Hematopoietic multipotent progenitor cell treated with erythropoietin and hydrocortisone succinate and interleukin-3 and kit ligand, for 15 days (in vitro differentiated cells): ENCODE measurements at regions not wholly inside any gene's neighbourhood (a gene's known extent, or its start where the extent isn't known, plus 50 kb on each side); places are given as distances from the start of the nearest gene placed in this dataset.

Experiments
- DNase-seq: peaks from one replicate; pipeline ENCODE4 v3.0.0-alpha.2; 2015; ENCODE audit warnings: low spot score

DNA sequence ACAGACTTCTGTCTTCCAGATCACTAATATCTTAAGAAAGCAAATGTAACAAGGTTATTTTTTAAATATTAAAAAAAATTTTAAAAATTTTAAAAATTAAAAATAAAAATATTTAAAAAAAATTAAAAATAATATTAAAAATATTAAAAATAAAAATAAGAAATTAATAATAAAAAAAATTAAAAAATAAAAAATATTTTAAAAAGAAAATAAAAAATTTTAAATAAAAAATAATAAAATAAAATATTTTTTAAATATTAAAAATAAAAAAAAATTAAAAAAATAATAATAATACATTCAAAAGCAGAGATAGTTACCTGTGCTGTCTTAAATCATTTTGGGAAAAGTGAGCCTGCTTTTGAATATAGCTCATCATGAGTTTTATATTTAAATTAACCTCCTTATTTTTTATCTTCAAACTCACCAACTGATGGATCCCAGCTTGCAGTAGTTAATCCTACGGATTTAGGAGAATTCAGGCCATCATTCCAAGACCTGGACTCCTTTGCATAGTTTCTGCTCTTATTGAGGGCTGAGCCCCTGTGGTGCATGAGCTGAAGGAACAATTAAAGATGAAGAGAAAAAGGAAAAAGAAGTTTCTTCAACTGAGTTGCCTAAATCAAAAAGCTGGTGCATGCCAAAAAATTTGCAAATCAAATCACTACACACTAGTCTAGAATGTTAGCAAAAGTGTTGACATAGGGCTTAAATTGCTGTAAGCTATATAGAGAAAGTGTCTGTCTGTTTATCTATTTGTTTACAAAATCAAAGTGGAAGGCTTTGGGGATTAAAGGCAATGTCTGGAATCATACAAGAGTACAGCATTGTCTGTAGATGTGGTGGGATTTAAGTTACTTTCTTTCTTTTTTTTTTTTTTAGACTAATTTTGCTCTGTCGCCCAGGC lies 50.5 kb upstream of the ZNF438 start:
- no peak for DNase-seq

DNA sequence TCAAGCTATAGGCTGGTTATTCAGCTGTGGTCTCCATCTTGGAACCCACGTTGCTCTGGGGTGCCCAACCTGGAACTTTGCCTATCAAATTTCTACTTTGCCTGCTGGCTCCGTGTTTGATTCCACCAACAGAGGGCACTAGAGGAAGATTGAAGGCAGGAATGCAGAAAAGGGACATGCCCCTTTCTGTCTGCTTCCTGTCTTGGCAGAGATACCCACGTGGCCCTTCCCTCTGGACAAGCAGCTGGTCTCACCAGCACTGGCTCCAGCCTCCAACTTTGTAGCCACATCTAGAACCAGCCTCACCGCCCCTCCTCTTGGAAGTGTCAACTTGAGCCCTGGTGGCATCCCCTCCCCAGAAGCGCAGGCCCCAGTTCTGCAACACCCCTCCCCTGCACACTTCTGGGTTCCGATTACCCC lies 52.1 kb upstream of the ZNF438 start:
- DNase-seq, result peak; percentile 37

DNA sequence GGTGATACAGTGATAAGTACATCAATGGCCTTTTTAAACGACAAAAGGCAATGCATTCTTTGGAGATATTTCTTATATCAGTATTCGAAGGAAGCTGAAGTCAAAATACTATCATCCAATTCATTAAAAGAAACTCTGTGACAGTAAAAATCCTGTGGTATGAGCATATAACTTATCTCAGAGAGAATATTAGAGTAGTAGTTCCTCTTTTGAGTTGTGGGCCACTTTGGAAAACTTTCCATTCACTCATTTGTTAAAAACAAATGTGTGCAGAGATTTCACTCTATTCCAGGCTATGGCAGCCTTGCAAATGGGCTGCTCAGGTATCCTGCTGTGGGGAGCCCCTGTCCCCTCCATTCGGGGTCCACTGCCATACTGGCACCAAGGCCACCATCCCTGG lies 55.3 kb upstream of the ZNF438 start:
- no peak for DNase-seq

DNA sequence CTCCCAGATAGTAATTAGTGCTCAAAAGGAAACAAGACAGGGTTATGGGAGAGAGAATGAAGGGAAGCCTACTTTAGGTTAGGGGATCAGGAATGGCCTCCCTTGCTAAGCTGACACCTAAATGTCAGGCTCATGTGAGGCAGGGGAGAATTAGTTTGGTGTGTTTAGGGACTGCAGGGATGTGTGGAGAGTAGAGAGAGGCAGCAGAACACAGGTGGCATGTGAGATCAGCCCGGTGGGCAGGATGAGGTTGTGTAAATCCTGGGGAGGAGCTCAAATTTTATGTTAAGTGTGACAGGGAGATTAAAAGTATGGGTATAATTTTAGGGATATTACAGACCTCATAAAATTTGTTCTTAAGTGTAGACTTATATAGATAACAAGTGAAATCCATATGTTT lies 56.2 kb upstream of the ZNF438 start:
- DNase-seq, result no peak

DNA sequence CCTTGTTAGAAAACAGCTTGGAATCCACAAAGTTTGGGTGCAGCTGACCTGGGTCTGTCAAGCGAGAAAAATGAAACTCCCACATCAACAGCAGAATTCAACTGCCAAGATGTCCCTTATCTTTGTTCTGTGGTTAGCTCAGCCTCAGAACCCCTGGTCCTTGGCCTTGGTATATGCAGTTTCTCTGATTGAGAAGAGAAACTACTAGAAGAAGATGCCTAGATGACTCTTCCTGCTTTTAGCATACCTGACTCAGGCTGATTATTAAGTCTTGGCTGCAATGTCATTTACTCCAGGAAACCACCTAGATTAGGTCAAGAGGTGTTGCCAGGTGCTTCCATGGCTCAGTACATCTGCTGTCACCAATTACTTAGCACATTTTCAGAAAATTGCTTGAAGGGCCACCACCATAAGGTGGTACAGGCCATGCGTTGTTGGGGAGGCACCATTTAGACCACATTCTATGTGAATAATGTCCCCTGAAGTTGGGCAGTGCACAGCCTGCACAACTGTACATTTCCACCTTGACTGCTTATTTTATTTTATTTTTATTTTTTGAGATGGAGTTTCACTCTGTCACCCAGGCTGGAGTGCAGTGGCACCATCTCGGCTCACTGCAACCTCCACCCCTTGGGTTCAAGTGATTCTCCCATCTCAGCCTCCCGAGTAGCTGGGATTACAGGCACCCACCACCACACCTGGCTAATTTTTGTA lies 59.4 kb upstream of the ZNF438 start:
- DNase-seq, result no peak

DNA sequence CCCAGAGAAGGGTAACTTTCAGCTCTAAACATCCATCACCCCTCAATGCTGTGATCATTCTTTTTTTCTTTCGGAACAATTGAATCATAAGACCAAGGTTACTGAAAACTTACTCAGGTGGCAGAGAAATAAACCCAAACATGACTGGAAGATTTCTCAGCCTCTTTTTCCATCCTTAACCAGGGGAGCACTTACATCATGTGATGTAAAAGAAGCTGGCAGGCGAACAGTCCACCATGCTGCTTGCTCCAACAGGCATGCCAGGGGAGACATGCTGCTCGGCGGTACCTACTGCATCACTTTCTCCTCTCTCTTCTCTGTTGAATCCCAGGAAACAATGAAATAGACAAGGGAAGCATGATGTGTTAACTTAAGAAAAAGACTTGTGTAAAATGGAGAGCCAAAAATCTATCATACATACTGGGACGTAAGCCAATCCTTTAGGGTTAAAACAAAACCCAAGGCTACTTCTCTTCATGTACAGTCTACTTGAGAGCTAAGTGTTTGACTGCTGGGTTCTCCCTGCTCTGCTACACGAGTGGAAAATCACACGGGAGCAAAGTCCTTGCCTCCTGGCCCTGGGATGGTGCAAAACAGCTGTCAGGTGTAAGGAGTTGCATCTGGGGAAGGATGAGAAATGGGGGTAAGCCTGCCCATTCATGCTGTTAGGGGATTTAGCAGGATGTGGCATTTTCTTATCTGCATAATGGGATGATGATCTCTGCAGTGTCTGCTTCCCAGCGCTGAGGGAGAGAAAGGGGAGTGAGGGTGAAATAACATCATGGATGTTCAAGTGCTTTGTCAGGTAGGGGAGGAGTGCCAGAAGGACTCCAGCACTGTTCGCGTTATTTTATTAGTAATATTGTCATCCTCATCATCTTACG lies 64.3 kb upstream of the ZNF438 start:
- DNase-seq, result no peak

DNA sequence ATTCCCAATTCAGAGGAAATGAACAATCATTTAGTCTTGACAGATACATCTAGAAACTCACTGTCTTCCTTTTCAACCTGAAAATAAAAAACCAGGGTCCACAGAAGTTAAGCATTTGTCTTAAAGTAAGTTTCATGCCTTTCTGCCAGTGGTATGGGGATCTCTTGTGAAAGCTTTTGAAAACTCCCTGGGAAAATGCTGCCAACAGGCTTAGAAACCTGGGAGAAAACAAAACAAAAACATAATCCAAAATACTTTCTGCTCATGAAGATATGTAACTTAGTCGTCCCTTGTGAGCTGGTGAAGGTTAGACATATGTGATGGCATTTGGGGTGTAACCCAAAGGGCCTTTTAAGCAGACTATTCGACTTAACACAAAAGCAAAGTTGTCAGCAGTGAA lies 66.4 kb upstream of the ZNF438 start:
- no peak for DNase-seq

DNA sequence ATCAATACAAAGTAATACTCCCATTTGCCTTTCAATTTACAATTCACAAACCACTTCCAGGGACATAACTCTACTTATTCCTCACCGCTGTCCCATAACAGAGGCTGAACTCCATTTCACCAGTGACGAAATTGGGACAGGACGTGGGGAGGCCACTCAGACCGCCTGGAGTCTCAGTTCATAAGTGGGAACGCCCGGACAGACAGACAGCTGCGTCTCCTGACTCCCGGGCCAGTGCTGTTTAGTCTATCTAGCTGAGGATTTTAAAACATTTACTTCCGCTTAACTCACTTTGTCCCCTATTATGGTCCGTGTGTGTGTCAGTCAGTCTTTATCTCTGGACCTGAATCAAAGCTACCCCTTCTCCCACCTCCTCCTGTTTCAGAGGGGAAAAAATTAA lies 67.4 kb upstream of the ZNF438 start:
- DNase-seq, result no peak

DNA sequence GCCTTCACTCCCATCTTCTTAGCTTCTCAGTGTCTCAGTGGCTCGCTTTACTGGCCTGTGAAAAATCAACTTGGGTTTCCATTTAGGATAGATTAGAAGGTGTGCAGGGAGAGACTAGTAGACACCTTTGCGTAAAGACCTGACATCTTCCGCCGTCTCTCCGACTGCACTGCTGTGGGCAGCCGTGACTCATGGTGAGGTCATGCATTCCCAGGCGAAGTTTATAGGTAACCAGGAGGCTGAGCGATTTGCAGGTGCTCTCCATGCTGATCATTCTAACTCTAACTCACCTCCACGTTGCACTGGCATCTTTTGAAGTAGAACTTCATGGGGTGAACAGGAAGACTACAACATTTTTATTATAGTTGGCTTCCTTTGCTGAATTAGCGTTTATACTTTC lies 68.0 kb upstream of the ZNF438 start:
- DNase-seq, result no peak

DNA sequence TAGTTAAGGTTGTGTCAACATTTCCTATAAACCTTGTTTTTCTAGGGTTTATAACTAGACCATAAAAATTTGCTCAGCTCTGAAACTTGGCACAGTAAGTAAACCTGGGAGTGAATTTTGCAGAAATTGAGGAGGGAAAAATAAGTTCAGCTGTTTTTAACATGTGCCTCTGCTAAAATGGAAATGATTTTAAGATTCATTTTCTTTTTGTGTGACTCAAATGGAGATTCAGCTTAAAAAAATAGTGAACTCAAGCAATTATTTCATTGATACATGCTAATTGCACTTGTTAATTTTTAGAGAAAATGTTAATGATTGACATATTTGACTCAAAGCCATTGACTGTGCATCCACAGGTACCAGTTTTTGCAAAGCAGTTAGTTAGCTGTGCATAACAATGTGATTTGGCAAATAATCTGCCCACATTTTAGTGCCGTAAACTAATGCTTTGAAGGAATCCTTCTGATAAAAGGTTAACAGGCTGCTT lies 68.5 kb upstream of the ZNF438 start:
- no peak for DNase-seq

DNA sequence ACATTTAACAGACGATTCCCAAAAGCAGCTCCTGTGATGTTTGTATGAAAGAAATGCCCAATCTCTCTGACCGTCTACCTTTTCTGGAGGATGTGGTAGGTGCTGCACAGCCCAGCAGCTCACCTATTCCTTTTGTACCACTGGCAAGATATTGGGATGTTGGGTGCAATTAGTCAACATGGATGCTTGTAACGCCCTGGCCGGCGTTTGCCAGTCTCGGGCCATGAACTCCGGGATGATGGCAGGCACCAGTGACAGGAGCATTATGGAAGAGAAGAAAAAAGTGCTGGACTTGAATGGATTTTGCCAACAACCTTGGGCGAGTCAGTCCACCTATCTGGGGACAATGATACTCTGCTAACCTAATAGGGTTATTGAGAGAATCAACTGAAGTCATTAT lies 69.0 kb upstream of the ZNF438 start:
- DNase-seq, result no peak

DNA sequence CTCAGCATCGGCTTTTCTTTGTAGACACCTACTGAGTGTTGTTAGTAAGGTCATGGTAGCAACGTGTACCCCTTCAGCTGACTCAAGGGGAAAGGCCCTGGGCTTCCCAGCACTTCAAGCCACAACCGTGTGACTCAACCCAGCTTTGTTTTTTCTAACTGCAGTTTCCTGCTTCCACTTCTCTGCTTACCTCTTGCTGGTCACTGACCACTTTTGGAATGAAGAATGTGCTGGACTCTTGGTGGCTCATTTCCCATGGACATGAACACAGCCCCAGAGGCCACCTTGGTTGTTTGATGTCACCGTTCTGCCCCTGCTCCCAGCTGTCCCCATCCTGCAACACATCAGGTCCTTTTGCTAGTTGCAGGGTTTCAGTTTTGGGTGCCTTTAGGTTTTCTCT lies 69.5 kb upstream of the ZNF438 start:
- DNase-seq, result no peak

DNA sequence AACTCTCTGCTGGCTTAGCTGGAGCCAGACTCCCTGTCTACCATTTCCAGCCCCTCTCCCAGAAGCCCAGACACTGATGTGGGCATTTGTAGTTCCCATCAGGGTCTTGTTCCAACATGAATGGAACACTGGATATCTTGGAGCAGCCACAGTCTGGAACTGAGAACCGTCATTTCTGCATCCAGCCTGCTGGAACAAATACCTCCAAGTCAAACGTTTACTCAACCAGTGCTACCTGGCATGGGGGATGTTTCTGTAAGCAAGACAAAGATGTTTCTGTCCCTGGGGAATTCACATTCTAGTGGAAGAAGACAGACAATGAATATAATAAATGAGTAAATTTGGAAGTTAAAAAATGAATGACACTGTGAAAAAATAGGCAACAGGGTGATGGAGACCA lies 70.8 kb upstream of the ZNF438 start:
- DNase-seq, result no peak

DNA sequence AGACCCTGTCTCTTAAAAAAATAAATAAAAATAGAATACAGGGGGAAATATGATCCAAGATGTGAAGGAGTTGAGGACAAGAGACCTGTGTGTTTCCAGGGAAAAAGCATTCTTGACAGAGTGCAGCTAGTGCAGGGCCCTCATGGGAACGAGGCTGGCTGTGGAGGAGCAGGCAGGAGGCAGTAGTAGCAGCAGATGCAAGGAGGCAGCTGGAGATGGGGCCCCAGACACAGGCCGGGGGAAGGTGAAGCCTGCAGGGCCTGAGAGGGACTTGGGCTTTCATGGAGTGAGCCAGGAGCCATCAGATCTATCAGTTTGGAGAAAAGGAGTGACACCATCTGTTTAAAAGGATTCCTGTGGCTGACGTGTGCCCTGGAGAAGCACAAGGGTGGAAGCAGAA lies 71.4 kb upstream of the ZNF438 start:
- DNase-seq, result no peak

DNA sequence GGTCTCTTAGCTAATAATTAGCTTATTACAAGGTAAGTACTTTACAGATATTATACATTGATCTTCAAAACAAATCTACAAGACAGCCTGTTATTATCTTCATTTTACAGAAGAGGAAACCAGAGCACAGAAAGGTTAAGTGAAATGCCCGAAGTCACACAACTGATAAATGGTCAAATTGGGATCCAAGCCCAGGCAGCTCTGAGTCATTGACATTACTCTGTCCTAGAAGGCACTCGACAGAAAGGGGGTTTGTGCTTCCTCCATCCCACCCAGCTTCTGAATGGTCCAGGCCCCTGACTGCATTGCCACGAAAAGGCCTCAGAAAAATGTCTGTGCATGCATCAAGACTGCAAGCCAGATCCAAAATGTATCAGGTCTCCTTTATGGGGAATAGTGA lies 81.3 kb upstream of the ZNF438 start:
- no peak for DNase-seq

DNA sequence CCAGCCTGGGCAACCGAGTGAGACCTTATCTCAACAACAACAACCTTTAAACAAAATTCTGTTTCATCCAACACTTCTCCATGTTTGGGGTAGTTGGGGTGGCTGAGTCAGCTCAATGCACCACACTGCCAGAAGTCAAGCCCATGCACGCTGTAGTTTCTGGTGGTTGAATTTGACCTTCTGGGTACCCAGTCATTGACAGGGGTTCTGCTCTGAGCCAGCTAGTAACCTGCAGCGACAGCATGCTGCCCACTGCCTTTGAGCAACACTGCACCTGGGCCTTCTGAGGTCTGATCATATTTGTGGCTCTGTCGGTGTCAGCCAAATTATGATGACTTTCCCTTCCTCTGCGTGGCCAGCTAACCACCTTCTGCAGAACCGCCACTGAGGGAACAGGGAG lies 84.6 kb upstream of the ZNF438 start:
- DNase-seq, result no peak

DNA sequence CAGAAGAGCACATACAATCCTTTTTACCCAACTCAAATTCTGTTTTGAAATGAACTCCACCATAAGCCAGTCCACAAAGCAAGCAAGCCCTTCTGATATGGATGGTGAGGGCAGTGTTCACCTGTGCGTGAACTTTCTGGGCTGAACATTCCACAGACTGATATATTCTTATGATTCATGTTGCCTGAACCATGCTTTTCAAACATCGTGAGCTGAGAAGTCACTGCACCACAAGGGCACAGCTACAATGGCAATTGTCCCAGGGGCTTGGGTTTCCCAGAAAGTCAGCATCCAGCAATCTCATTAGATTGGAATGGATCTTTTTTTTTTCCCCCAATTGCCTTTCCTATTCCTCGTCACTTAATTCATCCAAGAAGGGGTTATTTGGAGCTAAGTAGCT lies 86.9 kb upstream of the ZNF438 start:
- DNase-seq, result no peak

DNA sequence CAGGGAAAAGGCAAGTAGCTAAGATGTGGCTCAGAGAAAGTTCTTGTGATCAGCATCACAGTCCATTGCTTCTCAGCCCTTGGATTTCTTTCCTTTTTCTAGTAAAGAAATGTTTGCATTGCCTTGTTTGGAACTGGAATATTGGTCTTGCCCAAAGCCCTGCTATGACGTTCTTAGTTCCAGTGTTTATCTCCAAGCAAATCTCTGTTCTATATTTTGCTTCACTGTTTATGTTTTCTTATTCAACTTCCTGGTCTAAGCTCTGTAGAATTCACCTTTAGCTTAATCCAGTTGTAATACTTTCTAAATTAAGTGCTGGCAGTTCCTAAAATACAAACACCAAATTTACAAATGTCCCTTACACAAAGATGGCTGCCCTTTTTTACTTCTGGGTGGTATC lies 88.7 kb upstream of the ZNF438 start:
- DNase-seq, result no peak

DNA sequence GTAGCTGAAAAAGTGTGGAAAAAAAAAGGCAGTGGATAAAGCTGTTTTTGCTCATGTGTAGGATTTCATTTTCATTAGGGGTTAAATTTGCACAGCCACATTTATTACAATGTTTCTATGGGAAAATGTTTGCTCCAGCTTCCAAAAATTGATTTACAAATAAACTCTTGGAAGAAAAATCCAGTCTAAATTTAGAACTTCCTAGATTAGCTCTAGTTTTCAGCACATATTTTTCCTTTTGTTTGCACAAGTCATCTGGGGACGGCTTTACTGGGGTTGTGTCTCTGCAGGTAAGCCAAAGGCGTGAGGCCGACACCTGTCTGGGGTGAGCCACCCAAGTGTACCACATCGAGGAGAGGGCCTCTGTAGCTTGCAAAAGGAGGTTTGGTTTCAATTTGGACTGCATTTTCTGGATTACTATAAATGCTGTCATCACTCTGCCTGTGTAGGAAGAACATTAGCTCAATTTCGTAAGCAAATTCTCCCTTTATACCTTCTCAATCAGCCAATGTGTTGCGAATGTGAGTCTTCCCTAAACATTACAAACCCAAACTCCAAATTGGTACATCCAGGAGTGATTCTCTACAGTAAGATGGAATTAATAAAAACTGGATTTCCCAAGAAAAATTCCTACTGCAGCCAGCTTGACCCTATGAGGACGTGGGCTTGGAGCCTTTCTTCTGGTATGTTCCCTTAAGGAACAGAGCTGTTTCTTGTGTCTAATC lies 89.5 kb upstream of the ZNF438 start:
- no peak for DNase-seq

DNA sequence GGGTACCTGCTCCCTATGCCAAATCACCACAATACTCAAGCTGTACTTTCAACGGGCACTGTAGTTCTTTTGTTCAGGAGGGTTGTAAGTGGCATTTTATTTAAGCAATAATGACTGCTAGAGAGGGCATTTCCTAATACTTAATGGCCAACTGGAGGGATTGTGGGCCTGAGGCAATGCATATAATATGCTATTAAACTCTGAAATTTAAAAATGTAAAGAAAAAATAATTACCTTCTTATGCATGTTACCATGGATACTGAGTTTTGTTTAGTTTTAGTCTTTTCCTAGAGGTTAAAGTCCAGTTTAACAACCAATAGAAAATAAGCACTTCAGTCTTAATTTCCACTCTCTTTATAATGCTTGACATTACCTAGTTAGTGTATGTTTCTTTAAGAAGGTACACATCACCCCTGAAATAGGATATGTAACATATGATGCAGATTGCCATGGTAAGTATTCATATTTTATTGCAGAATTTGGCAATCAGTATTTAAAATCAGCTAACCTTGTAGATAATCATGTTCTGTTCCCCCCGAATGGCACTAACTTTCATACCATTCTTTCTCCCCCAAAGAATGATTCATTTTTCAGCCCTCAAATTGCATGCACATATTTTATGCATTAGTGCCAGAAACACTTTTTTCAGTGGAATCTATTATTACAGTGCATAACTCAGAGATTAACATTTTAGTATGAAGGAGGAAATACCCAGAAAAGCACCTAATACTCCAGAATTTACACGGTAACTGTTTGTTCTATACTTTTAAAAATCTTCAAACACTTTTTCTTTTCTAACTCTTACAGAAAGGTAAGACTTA lies 90.3 kb upstream of the ZNF438 start:
- no peak for DNase-seq

DNA sequence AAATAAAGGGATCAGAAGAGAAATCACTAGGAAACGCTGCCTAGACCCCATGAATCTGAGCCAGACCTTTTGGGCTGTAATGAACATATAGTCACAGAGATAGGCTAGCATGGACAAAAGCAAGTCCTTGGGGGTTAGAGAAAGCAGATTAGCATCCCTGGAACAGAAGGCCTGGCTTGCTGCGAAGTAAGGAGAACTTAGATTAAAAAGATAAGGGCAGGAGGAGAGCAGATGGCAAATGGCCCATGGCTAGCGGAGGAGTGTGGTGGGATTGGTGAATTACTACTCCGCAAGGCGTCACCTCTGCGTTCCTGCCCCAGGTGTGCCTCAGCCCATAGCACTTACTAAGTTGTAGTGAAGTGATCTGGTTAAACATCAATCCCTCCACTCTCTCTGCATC lies 92.3 kb upstream of the ZNF438 start:
- no peak for DNase-seq
